Medulla oblongata (tissue), 1 donor: ENCODE measurements at regions not wholly inside any gene's neighbourhood (a gene's known extent, or its start where the extent isn't known, plus 50 kb on each side); places are given as distances from the start of the nearest gene placed in this dataset.

Source experiments
- DNase-seq: peaks from one replicate; pipeline ENCODE4 v3.0.0-alpha.2; 2015; ENCODE audit errors: extremely low spot score

DNA sequence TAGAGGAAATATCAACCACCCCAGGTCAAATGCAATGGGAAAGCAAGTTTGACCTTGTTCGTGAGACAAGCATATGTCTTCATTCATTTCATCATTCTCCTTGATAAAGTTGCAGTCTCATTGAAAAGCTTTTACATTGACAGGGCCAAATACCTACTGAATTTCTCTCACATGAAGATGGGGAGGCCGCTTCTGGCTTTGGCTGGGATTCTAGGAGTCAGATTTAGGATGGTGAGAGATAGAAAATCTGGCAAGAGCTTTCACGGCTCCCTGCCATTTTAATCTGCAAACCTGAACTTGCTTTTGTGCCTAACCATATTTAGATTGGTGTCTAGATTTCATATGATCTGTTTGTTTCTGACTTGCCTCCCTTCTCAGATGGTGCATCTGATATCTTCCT lies 88.0 kb downstream of the TMEM100 start:
- no peak for DNase-seq

DNA sequence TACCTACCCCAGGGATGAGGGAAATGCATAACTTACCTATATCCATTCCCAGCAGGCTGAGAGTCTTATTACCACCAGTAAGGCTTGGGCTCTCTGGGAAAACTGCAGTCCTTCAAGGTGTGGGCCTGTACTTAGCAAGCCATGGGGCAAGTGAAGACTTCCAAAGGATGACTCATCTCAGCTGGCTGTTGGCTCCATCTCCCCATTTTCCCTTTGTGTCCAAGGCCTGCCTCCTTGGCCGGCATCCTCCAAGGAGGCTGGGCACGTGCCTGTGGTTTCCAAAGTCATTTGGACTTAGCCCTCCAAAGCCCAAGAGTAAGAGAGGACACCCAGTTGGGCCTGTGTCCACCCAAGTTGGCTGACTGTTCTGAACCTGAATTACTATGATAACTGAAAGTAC lies 89.8 kb downstream of the TMEM100 start:
- no peak for DNase-seq

DNA sequence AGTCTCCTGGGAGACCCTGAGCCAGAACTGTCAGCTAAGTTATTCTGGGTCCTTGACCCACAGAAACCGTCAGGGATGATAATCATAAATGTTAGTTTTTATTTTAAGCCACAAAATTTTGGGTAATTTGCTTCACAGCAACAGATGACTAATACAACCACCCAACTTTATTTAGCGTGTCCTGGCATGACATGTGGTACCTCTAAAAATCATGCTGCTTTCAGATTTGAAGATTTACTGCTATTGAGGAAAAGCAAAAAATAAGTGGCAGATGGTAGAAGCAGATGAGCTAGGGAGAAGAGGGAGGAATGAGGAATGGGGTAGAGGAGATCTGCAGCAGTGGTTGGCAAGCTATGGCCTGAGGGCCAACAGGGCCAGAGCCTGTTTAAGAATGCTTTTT lies 90.4 kb downstream of the TMEM100 start:
- no peak for DNase-seq

DNA sequence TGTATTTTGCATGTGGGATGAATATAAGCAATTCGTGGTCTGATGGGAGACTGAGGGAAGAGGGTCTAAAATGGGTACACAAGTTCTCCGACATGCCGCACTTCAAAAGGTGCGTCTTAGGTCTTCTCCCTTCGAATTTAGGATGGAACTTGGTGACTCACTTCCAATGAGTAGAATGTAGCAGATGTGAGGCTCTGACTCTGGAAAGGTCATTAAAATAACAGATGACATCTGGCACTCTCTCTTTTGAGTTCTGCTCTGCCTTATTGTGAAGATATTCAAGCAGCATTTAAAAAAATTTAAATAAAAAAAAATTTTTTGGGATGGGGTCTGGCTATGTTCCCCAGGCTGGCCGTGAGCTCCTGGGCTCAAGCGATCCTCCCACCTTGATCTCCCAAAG lies 92.7 kb downstream of the TMEM100 start:
- DNase-seq, result no peak

DNA sequence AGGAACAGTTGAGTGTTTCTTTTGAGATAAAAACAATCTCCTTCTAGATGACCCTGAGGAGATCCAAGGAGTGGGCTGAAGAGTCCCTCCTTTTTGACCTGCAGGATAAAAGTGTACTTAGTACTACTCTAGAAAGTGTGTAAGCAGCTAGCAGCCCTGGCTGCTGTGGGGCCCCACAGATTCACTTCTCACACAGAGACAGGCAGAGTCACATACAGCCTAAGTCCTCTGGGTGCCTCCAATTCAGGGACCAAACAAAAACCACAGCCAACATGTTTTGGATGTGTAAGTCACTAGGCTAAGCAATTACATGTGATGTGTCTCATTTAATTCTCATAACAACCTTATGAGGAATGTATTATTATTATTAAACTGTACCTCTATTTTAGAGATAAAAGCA lies 97.1 kb downstream of the TMEM100 start:
- no peak for DNase-seq

DNA sequence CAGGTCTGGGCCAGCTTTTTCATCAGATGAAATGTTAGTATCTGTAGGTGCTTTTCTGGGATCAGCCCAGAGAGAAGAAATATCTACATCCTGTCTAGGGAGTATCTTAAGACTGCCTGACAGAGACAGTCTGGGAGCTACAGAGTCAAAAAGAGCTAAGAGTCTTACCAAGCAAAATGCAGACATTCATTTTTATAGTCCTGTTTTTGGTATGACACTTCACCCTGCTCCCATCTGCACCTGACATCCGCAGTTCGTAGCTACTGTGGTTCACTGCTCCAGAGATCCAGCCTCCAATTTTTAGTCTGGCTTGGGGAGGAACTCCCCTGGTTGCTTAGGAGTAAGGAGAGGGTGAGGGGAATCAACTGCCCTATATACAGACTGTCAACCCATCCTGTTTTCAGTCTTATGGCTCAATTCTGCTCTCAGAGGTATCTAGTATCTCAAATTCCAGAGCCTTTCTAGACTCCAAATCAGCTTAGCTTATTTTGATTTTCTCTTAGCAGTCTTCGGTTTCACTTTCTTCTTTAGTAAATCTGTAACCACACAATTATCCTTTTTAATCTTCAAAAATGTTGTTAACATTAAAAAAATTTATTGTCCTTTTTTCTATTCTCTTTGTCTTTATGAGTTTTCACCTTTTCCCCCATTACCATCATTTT lies 97.8 kb downstream of the TMEM100 start:
- no peak for DNase-seq

DNA sequence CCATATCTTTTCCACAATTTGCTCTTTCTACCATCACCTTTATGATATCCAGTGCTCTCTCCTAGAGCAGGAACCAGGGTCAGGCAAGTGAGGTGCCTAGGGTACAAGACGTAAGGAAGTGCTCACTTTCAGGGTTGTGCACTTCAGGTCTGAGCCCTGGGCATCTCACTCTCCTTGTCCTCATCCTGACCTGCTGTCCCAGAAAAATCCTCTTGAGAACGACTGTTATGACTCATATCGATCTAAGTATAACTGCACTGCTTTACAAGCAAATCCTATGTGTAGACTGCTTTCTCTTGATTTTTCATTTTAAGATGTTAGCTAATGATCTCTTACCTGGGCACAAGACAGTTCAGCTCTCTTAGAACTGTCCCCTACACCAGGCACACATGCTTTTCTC lies 100.1 kb downstream of the TMEM100 start:
- no peak for DNase-seq

DNA sequence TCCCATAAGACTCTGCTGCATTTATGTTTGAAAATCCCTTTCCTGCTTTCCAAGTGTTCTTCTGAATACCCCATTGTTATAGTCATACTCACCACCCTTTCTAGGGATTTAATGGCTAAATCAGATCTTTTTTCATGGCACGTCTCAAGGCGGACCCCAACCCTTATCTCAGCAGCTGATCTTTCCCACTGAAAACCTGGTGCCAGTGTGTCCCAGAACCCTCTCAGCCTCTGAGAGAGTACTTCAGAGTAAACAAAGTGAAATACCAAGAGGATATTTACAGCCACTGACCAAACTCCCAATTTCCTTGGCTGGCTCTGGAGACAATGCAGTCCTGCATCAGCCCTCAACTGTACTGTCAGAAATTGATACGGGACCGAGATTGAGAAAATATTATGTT lies 101.7 kb downstream of the TMEM100 start:
- DNase-seq, result no peak

DNA sequence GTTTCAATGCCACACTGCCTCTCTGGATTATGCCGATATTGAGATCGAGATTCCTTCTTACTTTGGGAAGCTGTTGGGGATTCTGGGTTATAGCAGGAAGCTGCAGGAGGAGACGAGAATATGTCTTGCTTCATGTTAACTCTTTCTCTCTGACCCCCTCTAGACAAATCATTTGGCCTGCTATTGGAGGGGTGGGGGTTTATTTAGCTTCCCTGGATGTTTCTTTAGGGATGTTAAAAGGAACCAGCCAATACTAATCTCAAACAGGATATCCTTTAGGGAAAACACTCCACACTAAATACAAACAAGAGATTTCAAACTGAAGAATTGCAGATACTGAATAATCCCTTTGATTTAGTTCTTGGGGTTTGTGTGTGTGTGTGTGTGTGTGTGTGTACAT lies 102.6 kb downstream of the TMEM100 start:
- DNase-seq, result no peak

DNA sequence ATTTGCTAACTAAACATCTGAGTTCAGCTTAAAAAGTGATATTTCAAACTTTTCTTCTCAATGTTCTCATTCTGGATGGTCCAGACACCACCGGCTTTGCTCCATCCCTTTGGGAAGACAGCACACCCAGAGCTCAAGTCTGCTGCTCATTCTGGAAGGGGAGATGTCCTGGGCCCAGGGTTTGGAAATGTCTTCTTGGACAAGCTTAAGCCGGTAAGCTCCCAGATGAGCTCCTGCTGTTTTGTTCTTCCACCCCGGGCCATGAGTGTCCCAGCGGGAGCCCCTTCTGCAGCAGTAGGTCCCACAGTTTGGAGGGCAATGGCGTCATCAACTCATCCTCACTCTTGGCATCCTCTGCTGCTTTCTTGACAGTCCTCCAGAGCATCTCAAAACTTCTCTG lies 105.2 kb downstream of the TMEM100 start:
- no peak for DNase-seq

DNA sequence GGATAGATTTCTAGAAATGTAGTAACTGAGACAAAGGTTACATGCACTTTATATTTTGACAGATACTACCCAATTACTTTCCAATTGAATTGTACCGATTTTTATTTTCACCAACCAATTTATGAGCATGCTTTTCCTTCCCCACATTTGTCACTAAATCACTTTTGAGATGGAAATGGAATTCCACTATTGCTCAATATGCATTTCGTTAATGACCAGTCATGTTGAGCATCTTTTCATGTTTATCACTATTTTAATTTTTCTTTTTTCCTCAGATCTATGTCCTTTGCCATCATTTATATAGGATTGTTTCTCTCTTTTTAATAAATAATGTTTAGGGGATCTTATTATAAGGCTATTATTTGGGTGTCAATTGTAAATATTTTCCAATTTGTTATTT lies 102.8 kb upstream of the SMIM36 start:
- DNase-seq, result no peak

DNA sequence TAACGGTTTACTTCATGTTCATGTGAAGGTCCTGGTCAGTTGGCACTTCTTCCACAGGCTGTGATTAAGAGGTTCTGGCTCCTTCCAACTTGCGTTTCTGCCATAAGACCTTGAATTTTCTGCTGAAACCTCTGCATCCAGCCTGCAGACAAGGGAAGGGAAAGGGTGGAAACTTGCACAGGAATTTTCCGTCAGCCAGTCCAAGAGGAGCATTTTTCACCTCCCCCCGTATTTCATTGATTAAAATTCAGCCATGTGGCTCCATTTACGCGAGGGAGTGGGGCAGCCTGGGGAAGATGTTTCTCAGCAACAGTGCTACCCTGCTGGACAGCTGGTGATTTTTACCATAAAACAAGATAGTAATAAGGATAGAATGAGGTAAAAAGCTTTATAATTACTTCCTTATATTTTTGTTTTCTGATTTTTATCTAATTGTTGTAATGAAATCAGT lies 101.5 kb upstream of the SMIM36 start:
- DNase-seq, result no peak

DNA sequence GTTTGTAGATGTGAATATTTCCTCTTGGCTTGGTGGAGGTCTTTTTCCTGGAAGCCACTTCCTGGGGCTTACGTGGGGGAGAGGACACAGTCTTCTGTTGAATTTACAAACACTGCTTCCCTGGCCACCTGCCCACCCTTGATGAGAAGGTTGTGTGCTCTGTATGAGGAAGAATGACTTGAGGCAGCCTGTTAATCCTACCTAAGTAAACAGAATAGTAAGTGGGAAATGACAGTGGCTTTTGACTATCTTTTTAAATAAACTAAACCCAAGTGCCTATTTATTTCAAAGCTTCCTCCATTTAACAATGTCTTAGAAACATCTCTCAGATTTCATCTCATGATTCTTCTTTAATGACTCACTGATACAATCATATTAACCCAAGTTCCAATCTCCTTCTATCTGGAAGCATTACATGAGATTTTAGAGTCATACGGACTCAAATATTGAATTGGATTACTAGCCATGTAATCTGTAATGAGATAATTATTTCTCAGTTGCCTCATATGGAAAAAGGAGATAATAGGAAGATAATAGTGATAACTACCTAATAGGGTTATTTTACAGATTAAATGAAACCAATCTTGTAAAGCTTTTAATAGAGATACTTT lies 96.6 kb upstream of the SMIM36 start:
- no peak for DNase-seq

DNA sequence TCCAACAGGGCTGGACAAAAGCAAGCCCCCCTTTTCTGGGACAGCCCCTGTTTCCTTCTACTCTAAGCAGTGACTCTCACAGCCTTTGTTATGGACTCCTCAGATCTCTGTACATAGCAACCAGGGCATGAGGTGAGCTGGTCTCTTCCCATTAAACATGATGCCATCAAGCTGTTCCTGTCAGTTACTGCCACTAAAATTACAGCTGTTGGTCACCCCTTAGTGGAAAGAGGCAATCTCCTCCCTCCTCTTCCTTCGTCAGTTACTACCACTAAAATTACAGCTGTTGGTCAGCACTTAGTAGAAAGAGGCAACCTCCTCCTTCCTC lies 95.2 kb upstream of the SMIM36 start:
- DNase-seq, result no peak

DNA sequence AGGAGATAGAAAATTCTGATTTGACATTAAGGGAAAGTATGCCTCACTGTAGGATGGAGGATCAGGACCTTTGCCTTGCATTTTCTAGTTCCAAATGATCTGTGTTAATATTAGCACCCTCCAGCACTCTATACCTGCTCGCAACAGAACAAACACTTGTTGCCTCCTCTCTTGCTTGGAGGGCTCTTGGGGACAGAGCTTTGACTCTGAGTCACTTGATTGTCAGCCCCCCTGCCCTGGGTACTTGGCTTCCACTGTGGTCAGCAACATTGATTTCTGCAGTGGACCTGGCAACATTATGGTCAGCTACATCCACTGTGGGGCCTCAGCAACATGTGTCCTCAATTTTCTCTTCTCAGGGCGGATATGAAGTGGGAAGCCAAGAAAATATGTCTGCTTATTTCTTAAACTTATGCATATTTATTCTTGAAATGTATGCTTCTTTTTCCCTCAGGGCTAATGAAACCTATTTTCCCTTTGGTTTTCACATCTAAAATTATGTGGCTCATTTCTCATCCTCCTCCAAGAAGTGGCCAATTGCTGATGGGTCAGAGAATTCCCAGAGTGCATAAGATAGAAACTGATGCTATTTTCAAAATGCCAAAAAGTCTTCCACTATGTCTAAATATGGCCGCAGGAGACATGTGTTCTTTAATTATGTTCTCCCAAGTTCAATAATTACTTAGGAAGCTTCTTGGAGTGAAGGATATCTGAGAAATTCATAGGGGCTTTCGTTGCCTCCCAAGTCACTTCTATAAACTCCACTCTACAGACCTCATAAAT lies 94.6 kb upstream of the SMIM36 start:
- DNase-seq, result no peak

DNA sequence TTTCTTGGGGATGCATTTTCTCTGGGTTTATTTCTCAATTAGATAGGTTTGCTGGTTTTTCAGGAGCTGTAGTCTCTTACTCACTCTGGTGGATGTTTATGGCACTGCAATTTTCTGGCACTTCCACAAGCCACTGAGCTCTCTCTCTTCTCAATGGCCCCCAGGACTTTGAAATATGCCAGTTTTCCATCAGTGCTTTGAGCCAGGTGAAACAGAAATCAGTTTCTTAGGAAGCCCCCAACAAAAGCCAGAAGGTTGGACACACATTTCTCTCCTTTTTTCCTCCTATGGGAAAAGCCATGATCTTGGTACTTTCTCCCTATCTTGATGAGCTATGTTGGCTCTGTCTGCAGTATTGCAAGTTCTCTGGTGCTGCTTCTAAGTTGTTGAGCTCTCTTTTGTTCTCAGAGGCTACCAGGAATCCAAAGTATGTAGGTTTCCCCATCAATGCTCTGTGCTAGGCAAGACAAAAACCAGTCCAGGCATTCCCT lies 90.7 kb upstream of the SMIM36 start:
- DNase-seq, result no peak

DNA sequence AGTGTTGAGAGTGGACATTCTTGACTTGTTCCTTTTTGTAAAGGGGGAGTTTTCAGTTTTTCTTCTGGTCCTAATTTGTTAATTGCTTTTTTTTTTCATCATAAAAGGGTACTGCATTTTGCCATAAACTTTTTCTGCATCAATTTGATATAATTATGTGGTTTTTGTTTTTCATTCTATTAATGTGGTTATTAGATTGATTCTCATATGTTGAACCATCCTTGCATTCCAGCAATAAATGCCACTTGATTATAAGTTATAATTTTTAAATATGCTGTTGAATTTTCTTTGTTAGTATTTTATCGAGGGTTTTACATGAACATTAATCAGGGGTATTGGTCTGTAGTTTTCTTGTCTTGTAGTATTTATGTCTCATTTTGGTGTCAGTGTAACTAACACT lies 87.2 kb upstream of the SMIM36 start:
- DNase-seq, result no peak

DNA sequence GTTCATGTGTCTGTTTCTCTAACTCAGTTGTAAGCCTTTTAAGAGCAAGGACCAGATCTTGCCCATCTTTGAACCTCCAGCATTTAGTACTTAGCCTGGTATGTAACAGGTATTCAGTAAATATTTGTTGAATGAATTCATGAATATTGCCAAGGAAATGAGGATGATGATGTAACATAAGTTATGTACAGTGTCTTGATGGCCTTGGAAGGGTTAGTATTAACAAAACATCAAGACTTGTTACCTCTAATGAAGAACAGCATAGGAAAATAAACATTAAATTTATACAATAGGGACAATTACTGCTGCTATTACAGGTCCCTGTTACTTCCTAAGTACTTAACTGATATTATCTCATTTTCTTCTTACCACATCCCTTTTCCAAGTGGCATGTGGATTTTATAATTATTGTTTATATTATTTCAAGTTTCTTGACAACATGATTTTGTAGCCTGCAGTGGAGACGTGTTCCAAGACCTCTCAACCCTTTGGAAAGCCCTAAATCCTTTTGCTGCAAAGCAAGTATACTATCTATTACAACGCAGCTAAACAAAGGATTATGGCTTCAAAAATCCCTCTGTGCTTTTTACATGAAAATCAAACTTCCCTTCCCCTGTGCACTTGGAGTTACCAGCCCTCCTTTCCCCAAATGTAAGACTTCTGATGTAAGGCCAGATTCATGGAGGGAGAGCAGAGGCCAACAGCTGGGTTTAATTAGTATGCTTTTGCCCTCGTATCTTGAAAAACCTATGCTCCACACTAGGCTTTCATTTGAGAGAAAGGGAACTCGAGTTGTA lies 77.4 kb upstream of the SMIM36 start:
- DNase-seq, result no peak

DNA sequence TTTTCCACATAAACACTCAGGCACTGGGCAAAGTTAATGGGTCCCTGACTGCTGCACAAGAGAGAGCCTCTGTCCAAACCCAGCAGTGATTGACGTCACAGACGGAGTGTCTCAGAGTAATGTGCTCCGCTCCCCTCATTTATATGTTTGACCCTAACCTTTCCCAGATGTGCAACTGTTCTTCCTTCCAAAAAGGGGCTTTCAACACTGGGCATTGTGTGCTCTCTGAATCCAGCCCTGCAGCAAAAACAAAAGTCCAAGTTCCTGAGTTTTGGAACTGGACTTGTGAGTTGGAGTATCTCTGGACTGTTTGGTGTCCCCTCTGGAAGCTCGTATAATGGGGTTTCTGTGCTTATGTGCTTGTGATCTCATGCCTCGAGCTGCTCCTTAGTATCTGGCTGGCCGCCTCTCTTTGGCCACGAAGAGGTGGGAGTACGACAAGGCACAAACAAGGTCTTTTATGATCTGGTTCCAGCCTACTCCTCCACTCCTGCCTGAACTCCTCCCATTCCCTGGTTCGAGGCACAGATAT lies 76.4 kb upstream of the SMIM36 start:
- no peak for DNase-seq

DNA sequence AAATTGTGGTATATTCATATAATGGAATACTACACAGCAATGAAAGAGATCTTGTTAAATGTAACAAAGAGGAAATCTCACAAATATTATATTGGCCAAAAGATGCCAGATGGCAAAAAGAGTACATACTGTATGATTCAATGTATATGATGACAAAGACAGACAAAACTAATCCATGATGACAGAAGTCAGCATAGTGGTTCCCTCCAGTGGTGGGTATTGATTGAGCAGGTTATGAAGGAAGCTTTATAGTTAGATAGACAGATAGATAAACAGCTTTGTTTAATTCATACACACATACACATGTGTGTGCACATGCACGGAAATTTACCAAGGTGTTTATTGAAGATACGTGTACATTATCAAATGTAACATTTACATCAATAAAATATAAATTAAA lies 74.4 kb upstream of the SMIM36 start:
- DNase-seq, result no peak

DNA sequence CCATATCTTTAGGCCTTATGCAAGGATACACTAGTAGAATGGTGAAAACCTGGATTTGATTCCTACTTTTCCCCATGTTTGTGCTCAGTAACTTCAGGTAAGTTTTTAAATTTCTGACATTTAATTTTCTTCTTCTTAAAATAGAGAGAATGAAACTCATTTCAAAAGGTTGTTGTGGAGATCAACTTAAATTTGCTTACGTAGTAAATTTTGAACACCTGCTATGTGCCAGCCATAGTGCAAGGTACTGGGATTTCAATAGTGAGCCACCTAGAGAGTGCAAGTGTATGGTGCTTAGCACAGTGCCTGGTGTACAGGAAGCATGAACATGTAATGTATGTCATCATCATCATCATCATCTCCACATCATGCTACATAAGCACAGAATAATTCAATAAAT lies 73.6 kb upstream of the SMIM36 start:
- no peak for DNase-seq

DNA sequence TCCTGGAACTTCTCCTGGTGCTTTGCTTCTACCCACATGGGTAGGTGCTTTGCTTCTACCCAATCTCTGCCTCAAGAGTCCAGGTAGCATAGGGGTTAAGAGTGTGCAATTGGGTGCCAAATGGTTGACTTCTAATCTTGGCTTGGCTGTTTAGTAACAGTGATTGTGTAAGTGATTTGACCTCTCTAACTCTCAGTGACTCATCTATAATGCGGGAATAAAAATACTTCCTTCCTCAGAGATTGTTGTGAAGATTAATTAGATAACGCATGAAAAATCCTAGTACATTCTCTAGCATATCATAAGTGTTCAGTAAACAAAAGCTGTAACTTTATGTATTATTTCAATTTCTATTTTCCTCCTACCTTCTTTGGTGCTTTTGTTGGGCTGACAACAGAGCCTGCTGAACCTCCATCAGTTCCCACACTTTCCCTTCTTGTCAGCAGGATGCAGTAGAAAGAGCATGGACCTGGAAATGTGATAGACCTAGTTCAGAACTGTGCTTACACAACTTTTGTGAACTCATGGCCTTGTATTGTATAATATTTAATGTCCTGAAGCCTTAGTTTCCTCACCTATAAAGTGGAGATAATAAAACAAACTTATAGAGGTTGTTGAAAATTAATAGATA lies 72.9 kb upstream of the SMIM36 start:
- DNase-seq, result no peak
